Endodermal cell (in vitro differentiated cells): ENCODE measurements at regions not wholly inside any gene's neighbourhood (a gene's known extent, or its start where the extent isn't known, plus 50 kb on each side); places are given as distances from the start of the nearest gene placed in this dataset.
"Not testable (repeated sequence)": the region's sequence is repeated elsewhere in the genome, so short reads cannot be mapped to it uniquely, and the experiment has no call there.

Experiments used
- DNase-seq: peaks from one replicate; pipeline ENCODE4 v3.0.0-alpha.2; 2017
- H3K27ac ChIP-seq: 2 replicates; pipeline ENCODE4 v1.5.1; 2013; ENCODE audit warnings: mild to moderate bottlenecking, low read depth, low read length, moderate library complexity
- H3K27me3 ChIP-seq: 2 replicates; pipeline ENCODE4 v1.6.1; 2013; ENCODE audit warnings: mild to moderate bottlenecking, low read length, moderate library complexity; ENCODE audit not compliant: insufficient read depth, control insufficient read depth, poor library complexity, severe bottlenecking
- H3K36me3 ChIP-seq: 2 replicates; pipeline ENCODE4 v1.7.0; 2013; ENCODE audit warnings: mild to moderate bottlenecking, low read length, moderate library complexity; ENCODE audit not compliant: control insufficient read depth, insufficient read depth
- H3K4me1 ChIP-seq: one replicate; pipeline ENCODE4 v1.7.0; 2013; ENCODE audit warnings: low read length; ENCODE audit not compliant: control insufficient read depth, insufficient read depth
- H3K4me3 ChIP-seq: 2 replicates; pipeline ENCODE4 v1.5.1; 2013; ENCODE audit warnings: mild to moderate bottlenecking, low read length, moderate library complexity
- H3K9ac ChIP-seq: 2 replicates; pipeline ENCODE4 v1.6.1; 2013; ENCODE audit warnings: mild to moderate bottlenecking, low read length, moderate library complexity; ENCODE audit not compliant: poor library complexity, severe bottlenecking; ENCODE audit errors: extremely low read depth
- H3K9me3 ChIP-seq: 2 replicates; pipeline ENCODE4 v1.6.1; 2013; ENCODE audit warnings: mild to moderate bottlenecking, low read length, moderate library complexity; ENCODE audit not compliant: control insufficient read depth
- H3K27ac Mint-ChIP-seq: 2 replicates; pipeline ENCODE4 v1.8.0; 2020; ENCODE audit warnings: mixed read lengths
- H3K27me3 Mint-ChIP-seq: 2 replicates; pipeline ENCODE4 v1.8.0; 2021; ENCODE audit warnings: mild to moderate bottlenecking, mixed read lengths; ENCODE audit not compliant: insufficient read depth
- H3K36me3 Mint-ChIP-seq: 2 replicates; pipeline ENCODE4 v1.8.0; 2020; ENCODE audit warnings: low read depth, mixed read lengths
- H3K4me1 Mint-ChIP-seq: 2 replicates; pipeline ENCODE4 v1.8.0; 2020; ENCODE audit warnings: mixed read lengths
- H3K4me3 Mint-ChIP-seq: 2 replicates; pipeline ENCODE4 v1.8.0; 2020; ENCODE audit warnings: mild to moderate bottlenecking, moderate library complexity, mixed read lengths
- H3K9me3 Mint-ChIP-seq: 2 replicates; pipeline ENCODE4 v1.8.0; 2020; ENCODE audit warnings: mild to moderate bottlenecking, mixed read lengths
- CTCF ChIP-seq: fragments of 200-600 bp; sonication (generic); conservative IDR thresholded peaks from 2 replicates; pipeline ENCODE4 v1.5.0; 2021; ENCODE audit warnings: antibody characterized with exemption, mild to moderate bottlenecking
- WGBS, 2 experiments: methylation state at CpG; one replicate each; pipeline versions ENCODE4 v1.1.5 to v1.1.7; 2013; ENCODE audit warnings: missing lambda C conversion rate in 2 of 2, mixed read lengths in 1 of 2; ENCODE audit not compliant: insufficient coverage in 1 of 2, insufficient read length in 1 of 2; 5-methylcytosine and 5-hydroxymethylcytosine counted together

DNA sequence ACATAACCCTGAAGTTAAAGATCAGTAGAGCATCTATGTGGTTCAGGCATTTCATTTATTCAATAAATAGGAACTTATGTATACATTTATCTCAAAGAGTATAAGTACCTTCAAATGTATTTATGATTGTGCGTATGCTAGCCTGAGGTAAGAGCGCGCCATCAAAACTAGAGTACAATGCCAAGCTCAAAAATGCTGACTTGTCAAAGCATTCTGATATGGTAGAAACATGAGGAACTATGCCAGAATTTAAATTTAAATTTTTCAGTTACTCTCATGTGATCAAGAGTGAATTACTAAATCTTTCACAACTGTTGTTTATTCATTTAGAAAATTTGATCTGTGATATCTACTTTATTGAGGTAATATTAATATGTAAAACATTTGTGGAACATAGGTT is 225.5 kb upstream of the CDH8 start:
- WGBS, 2 experiments, result 95 to 100% methylated on average over 3 of the region's 3 CpGs
- Histone ChIP-seq H3K36me3 (no peaks in the 10 kb centered on the region), H3K27ac (no peak overlapping the region), H3K9me3 (no peaks in the 10 kb centered on the region), H3K4me3 (no peak overlapping the region), H3K9ac (no peak overlapping the region), H3K4me1 (no peaks in the 10 kb centered on the region), H3K27me3 (no peaks in the 10 kb centered on the region)
- peaks cover 1% of the 10 kb centered on the region for H3K9me3 Mint-ChIP-seq
- TF ChIP-seq CTCF, result no peak
- no peaks in the 10 kb centered on the region for H3K36me3 Mint-ChIP-seq
- no peaks in the 10 kb centered on the region for H3K27me3 Mint-ChIP-seq
- DNase-seq, result no peak
- no peak overlapping the region for H3K4me3 Mint-ChIP-seq
- H3K27ac Mint-ChIP-seq, result no peak overlapping the region
- H3K4me1 Mint-ChIP-seq, result no peaks in the 10 kb centered on the region

GRCh38 chr16:62258931-62259435 is 222.7 kb upstream of the CDH8 start:
- not testable (repeated sequence) for H3K9me3 Mint-ChIP-seq, H3K4me3 ChIP-seq, H3K27ac ChIP-seq, H3K27me3 Mint-ChIP-seq, H3K36me3 Mint-ChIP-seq, H3K9ac ChIP-seq, H3K4me3 Mint-ChIP-seq, H3K36me3 ChIP-seq, H3K4me1 Mint-ChIP-seq, H3K9me3 ChIP-seq, H3K4me1 ChIP-seq, H3K27me3 ChIP-seq, DNase-seq, H3K27ac Mint-ChIP-seq
- 98 to 100% methylated on average over 2 of the region's 2 CpGs for WGBS, 2 experiments

GRCh38 chr16:62256406-62256805 is 220.2 kb upstream of the CDH8 start:
- DNase-seq, result no peak
- no peaks in the 10 kb centered on the region for H3K27me3 Mint-ChIP-seq
- no peaks in the 10 kb centered on the region for H3K36me3 Mint-ChIP-seq
- peaks cover 15% of the 10 kb centered on the region for H3K4me1 Mint-ChIP-seq
- no peaks in the 10 kb centered on the region for H3K9me3 Mint-ChIP-seq
- Histone ChIP-seq H3K4me1 (no peaks in the 10 kb centered on the region), H3K27me3 (no peaks in the 10 kb centered on the region), H3K9ac (no peak overlapping the region), H3K27ac (no peak overlapping the region), H3K36me3 (no peaks in the 10 kb centered on the region), H3K9me3 (no peaks in the 10 kb centered on the region), H3K4me3 (no peak overlapping the region)
- H3K4me3 Mint-ChIP-seq, result no peak overlapping the region
- 20 to 30% methylated on average over 1 to 2 of the region's 2 CpGs for WGBS, 2 experiments
- no peak overlapping the region for H3K27ac Mint-ChIP-seq
- TF ChIP-seq CTCF, result peak; percentile 82

GRCh38 chr16:62254847-62255246 is 218.6 kb upstream of the CDH8 start:
- no peak for TF ChIP-seq CTCF
- H3K36me3 Mint-ChIP-seq, result no peaks in the 10 kb centered on the region
- Histone ChIP-seq H3K9ac (no peak overlapping the region), H3K27ac (no peak overlapping the region), H3K27me3 (no peaks in the 10 kb centered on the region), H3K4me1 (no peaks in the 10 kb centered on the region), H3K4me3 (no peak overlapping the region), H3K9me3 (no peaks in the 10 kb centered on the region), H3K36me3 (no peaks in the 10 kb centered on the region)
- H3K27ac Mint-ChIP-seq, result no peak overlapping the region
- no peak overlapping the region for H3K4me3 Mint-ChIP-seq
- H3K27me3 Mint-ChIP-seq, result no peaks in the 10 kb centered on the region
- H3K4me1 Mint-ChIP-seq, result peaks cover 15% of the 10 kb centered on the region
- no peak for DNase-seq
- H3K9me3 Mint-ChIP-seq, result no peaks in the 10 kb centered on the region
